ENCODE measurements at regions not wholly inside any gene's neighbourhood (a gene's known extent, or its start where the extent isn't known, plus 50 kb on each side); places are given as distances from the start of the nearest gene placed in this dataset.
"Not testable (repeated sequence)": the region's sequence is repeated elsewhere in the genome, so short reads cannot be mapped to it uniquely, and the experiment has no call there.

DNA sequence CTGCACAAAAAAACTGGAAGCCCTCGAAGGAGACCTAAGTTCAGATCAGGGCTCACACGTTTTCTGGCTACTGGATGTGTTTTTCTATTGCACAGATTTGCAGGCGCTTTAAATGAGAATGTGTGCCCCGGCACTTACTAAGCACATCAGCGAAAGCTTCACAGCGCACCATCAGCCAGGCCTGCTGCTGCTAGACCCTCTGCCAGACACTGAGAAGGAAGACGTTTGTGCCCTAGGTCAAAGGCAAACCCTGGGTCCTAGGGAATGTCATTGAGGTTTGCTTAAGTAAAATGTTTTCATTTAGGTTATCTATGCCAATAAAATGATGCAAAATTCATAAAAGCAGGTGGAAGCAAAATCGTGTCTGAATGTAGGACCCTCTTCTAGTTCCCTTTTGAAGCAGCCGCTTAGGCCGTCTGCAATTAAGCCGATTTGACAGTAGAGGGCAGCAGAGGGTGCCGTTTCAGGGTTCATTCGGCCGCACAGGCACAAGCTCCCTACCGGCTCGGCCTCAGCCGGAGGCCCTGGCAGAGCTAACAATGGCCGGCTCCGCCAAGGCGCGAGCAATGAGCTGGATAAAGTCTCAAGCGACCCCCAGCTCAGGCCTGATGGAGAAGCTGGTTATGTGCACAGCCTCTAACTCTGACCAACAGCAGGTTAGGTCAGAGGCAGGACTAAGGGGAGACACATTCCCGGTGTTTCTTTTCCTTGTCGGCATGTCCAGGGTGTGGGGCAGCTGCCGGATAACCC, 107.2 kb upstream of the FOXA2 start:
- Histone ChIP-seq H3K27me3 (no peaks in the 10 kb centered on the region), H3K27ac (no peak overlapping the region), H3K36me3 (replicated peaks in 1 of 2) (no peaks in the 10 kb centered on the region), H3K4me1 (replicated peaks in 1 of 2) (peaks cover 0 to 7% of the 10 kb centered on the region in 2 donors), H3K4me3 (no peak overlapping the region), H3K9me3 (replicated peaks in 1 of 3) (no peaks in the 10 kb centered on the region)
- DNase-seq, result peak; percentile 66 to 91 (median 82)
- WGBS, 4 donors, result 21 to 28% (median 25%) methylated on average over 21 to 25 of the region's 25 CpGs
- intact Hi-C loops (cut with DNase I), result loop anchor here (5.0 to 10.0 kb wide), 4 partner anchors 283 to 656 kb away; no protein-coding TSS in a partner anchor
- TF ChIP-seq CTCF (IDR thresholded peaks at IDR 0.05) (peak; percentile 82 to 96 (median 90)), POLR2A (IDR thresholded peaks at IDR 0.05) (no peak)

- H3K4me3 ChIP-seq, result no peak overlapping the region
- H3K36me3 ChIP-seq (replicated peaks in 1 of 2), result no peaks in the 10 kb centered on the region
- no peak overlapping the region for H3K27ac ChIP-seq
- intact Hi-C loops (cut with DNase I), result loop anchor here (5.0 to 10.0 kb wide), 4 partner anchors 283 to 655 kb away; no protein-coding TSS in a partner anchor
- 37 to 58% (median 51%) methylated on average over 4 of the region's 4 CpGs for WGBS, 4 donors
- TF ChIP-seq CTCF (IDR thresholded peaks at IDR 0.05) (no peak), POLR2A (IDR thresholded peaks at IDR 0.05) (no peak)
- H3K27me3 ChIP-seq, result no peaks in the 10 kb centered on the region
- no peak for DNase-seq
- peaks cover 0 to 7% of the 10 kb centered on the region in 2 donors for H3K4me1 ChIP-seq (replicated peaks in 1 of 2)
- no peaks in the 10 kb centered on the region for H3K9me3 ChIP-seq (replicated peaks in 1 of 3)
Observed at GRCh38 chr20:22692119-22692475, 107.7 kb upstream of the FOXA2 start.

DNA sequence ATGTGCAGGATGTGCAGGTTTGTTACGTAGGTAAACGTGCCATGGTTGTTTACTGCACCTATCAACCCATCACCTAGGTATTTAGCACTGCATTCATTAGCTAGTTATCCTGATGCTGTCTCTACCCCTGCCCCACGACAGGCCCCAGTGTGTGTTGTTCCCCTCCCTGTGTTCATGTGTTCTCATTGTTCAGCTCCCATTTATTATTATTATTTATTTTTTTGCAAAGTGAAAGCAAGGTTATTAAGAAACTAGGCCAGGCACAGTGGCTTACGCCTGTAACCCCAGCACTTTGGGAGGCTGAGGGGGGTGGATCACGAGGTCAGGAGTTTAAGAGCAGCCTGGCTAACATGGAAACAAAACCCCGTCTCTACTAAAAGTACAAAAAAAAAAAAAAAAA, 108.2 kb upstream of the FOXA2 start:
- H3K27ac ChIP-seq, result not testable (repeated sequence)

GRCh38 chr20:22696759-22697158, 112.4 kb upstream of the FOXA2 start:
- 87 to 95% (median 93%) methylated on average over 4 of the region's 4 CpGs for WGBS, 4 donors
- Histone ChIP-seq H3K4me1 (replicated peaks in 1 of 2) (peaks cover 0 to 13% of the 10 kb centered on the region in 2 donors), H3K9me3 (replicated peaks in 1 of 3) (no peaks in the 10 kb centered on the region), H3K4me3 (no peak overlapping the region), H3K36me3 (replicated peaks in 1 of 2) (no peaks in the 10 kb centered on the region), H3K27ac (no peak overlapping the region), H3K27me3 (no peaks in the 10 kb centered on the region)
- TF ChIP-seq CTCF (IDR thresholded peaks at IDR 0.05), result no peak
- no peak for TF ChIP-seq POLR2A (IDR thresholded peaks at IDR 0.05)
- DNase-seq, result no peak
- intact Hi-C loops (cut with DNase I), result loop anchor here (10.0 kb wide), 3 partner anchors 278 to 648 kb away; no protein-coding TSS in a partner anchor

More for the DNA sequence above, 108.2 kb upstream of the FOXA2 start:
- DNase-seq; H3K27me3 ChIP-seq; H3K4me3 ChIP-seq; H3K36me3 ChIP-seq (replicated peaks in 1 of 2); H3K4me1 ChIP-seq (replicated peaks in 1 of 2); H3K9me3 ChIP-seq (replicated peaks in 1 of 3): not testable (repeated sequence)
- intact Hi-C loops (cut with DNase I), result loop anchor here (5.0 to 10.0 kb wide), 4 partner anchors 282 to 655 kb away; no protein-coding TSS in a partner anchor
- 82 to 94% (median 89%) methylated on average over 6 of the region's 6 CpGs for WGBS, 4 donors

All from adrenal gland (tissue), 9 donors.